Mesenchymal stem cell (in vitro differentiated cells and primary cell): ENCODE measurements at regions not wholly inside any gene's neighbourhood (a gene's known extent, or its start where the extent isn't known, plus 50 kb on each side); places are given as distances from the start of the nearest gene placed in this dataset.
"Not testable (repeated sequence)": the region's sequence is repeated elsewhere in the genome, so short reads cannot be mapped to it uniquely, and the experiment has no call there.

Experiments used
- DNase-seq: peaks from one replicate; pipeline ENCODE4 v3.0.0-alpha.2; 2013
- H2AFZ ChIP-seq: one replicate; pipeline ENCODE4 v1.6.1; 2013; ENCODE audit warnings: low read depth, mild to moderate bottlenecking, control low read depth, inconsistent platforms, low read length, moderate library complexity
- H2AK5ac ChIP-seq: 2 replicates; pipeline ENCODE4 v1.6.1; 2013; ENCODE audit warnings: low read length, moderate library complexity, mild to moderate bottlenecking, inconsistent platforms; ENCODE audit not compliant: severe bottlenecking
- H2BK120ac ChIP-seq: one replicate; pipeline ENCODE4 v1.6.1; 2013; ENCODE audit warnings: low read depth, mild to moderate bottlenecking, inconsistent platforms, low read length, moderate library complexity
- H2BK12ac ChIP-seq, 2 experiments: one replicate each; pipeline ENCODE4 v1.6.1; 2013; ENCODE audit warnings: inconsistent platforms in 2 of 2, low read length in 2 of 2, mild to moderate bottlenecking in 2 of 2, moderate library complexity in 2 of 2, control low read depth in 1 of 2
- H2BK15ac ChIP-seq: one replicate; pipeline ENCODE4 v1.6.1; 2013; ENCODE audit warnings: mild to moderate bottlenecking, low read depth, inconsistent platforms; ENCODE audit not compliant: poor library complexity, severe bottlenecking
- H2BK5ac ChIP-seq: 2 replicates; pipeline ENCODE4 v1.6.1; 2013; ENCODE audit warnings: low read depth, mild to moderate bottlenecking, low read length, control low read depth, inconsistent platforms; ENCODE audit not compliant: poor library complexity, severe bottlenecking
- H3K14ac ChIP-seq, 2 experiments: one replicate each; pipeline ENCODE4 v1.6.1; 2013; ENCODE audit warnings: inconsistent platforms in 2 of 2, low read length in 2 of 2, control low read depth in 1 of 2, mild to moderate bottlenecking in 1 of 2, moderate library complexity in 1 of 2
- H3K18ac ChIP-seq, 2 experiments: one replicate each; pipeline ENCODE4 v1.6.1; 2013; ENCODE audit warnings: inconsistent platforms in 2 of 2, low read length in 2 of 2, control low read depth in 1 of 2, low read depth in 1 of 2, mild to moderate bottlenecking in 1 of 2
- H3K23ac ChIP-seq, 2 experiments: one replicate each; pipeline ENCODE4 v1.6.1; 2013; ENCODE audit warnings: inconsistent platforms in 2 of 2, low read length in 2 of 2, mild to moderate bottlenecking in 2 of 2, moderate library complexity in 2 of 2, control low read depth in 1 of 2
- H3K27ac ChIP-seq: 2 replicates; pipeline ENCODE4 v1.5.1; 2013; ENCODE audit warnings: mild to moderate bottlenecking, moderate library complexity, low read length, control low read depth, inconsistent platforms; ENCODE audit not compliant: poor library complexity, severe bottlenecking
- H3K27me3 ChIP-seq, 2 experiments: 2 replicates each; pipeline versions ENCODE4 v1.6.1 to v1.7.0; 2013; ENCODE audit warnings: low read length in 2 of 2, mild to moderate bottlenecking in 2 of 2, moderate library complexity in 2 of 2, control low read depth in 1 of 2, inconsistent platforms in 1 of 2; ENCODE audit not compliant: control insufficient read depth in 1 of 2, insufficient read depth in 1 of 2
- H3K36me3 ChIP-seq, 2 experiments: 2 replicates each; pipeline versions ENCODE4 v1.6.1 to v1.7.0; 2013; ENCODE audit warnings: low read length in 2 of 2, control low read depth in 1 of 2, inconsistent platforms in 1 of 2, low read depth in 1 of 2, mild to moderate bottlenecking in 1 of 2; ENCODE audit not compliant: insufficient read depth in 2 of 2, control insufficient read depth in 1 of 2
- H3K4ac ChIP-seq, 2 experiments: one replicate each; pipeline ENCODE4 v1.6.1; 2013; ENCODE audit warnings: inconsistent platforms in 2 of 2, low read length in 2 of 2, mild to moderate bottlenecking in 2 of 2, moderate library complexity in 2 of 2, control low read depth in 1 of 2, low read depth in 1 of 2
- H3K4me1 ChIP-seq: 2 replicates; pipeline ENCODE4 v1.6.1; 2013; ENCODE audit warnings: low read depth, low read length, control low read depth; ENCODE audit not compliant: control insufficient read depth, insufficient read depth
- H3K4me2 ChIP-seq: 2 replicates; pipeline ENCODE4 v1.6.1; 2013; ENCODE audit warnings: low read length, mild to moderate bottlenecking, inconsistent platforms; ENCODE audit not compliant: poor library complexity, severe bottlenecking
- H3K4me3 ChIP-seq, 2 experiments: 2 replicates each; pipeline versions ENCODE4 v1.5.1 to v1.7.0; 2013; ENCODE audit warnings: low read length in 2 of 2, mild to moderate bottlenecking in 2 of 2, control low read depth in 1 of 2, low read depth in 1 of 2; ENCODE audit not compliant: insufficient read depth in 1 of 2
- H3K79me1 ChIP-seq: replicated peaks from 2 replicates; pipeline ENCODE4 v1.6.1; 2013; ENCODE audit warnings: mild to moderate bottlenecking, control low read depth, low read length, inconsistent platforms; ENCODE audit not compliant: poor library complexity, severe bottlenecking
- H3K9ac ChIP-seq: 2 replicates; pipeline ENCODE4 v1.7.0; 2013; ENCODE audit warnings: mild to moderate bottlenecking, low read length, moderate library complexity
- H3K9me3 ChIP-seq: 2 replicates; pipeline ENCODE4 v1.7.0; 2013; ENCODE audit warnings: mild to moderate bottlenecking, low read length; ENCODE audit not compliant: control insufficient read depth
- H4K8ac ChIP-seq: one replicate; pipeline ENCODE4 v1.6.1; 2013; ENCODE audit warnings: inconsistent platforms, mild to moderate bottlenecking, low read length, moderate library complexity
- H4K91ac ChIP-seq: one replicate; pipeline ENCODE4 v1.6.1; 2013; ENCODE audit warnings: mild to moderate bottlenecking, low read length, inconsistent platforms
- WGBS: methylation state at CpG from one replicate; pipeline ENCODE4 v1.1.7; 2013; ENCODE audit warnings: mixed read lengths; 5-methylcytosine and 5-hydroxymethylcytosine counted together

DNA sequence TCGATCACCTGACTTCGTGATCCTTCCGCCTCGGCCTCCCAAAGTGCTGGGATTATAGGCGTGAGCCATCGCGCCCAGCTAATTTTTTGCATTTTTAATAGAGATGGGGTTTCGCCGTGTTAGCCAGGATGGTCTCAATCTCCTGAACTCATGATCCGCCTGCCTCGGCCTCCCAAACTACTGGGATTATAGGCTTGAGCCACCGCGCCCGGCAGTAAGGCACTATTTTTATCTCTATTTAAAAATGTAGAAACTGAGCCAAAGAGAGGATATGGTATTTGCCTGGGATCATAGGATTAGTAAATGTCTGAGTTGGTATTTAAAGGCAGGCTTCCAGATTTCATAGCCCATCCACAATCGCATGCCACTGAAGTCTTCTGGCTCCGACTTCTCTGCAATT is 96.6 kb upstream of the ZNG1F start:
- H3K27ac ChIP-seq, H3K4me2 ChIP-seq, H3K27me3 ChIP-seq, H4K8ac ChIP-seq, H2AK5ac ChIP-seq, H2BK15ac ChIP-seq, H3K18ac ChIP-seq, H3K9me3 ChIP-seq, H3K36me3 ChIP-seq, H3K79me1 ChIP-seq, H3K23ac ChIP-seq, H3K4me1 ChIP-seq, H2AFZ ChIP-seq, H4K91ac ChIP-seq, DNase-seq, H2BK12ac ChIP-seq, H3K4ac ChIP-seq, H3K4me3 ChIP-seq, H3K14ac ChIP-seq, H3K9ac ChIP-seq, H2BK5ac ChIP-seq, H2BK120ac ChIP-seq: not testable (repeated sequence)
- 89% methylated on average over 6 of the region's 16 CpGs for WGBS

DNA sequence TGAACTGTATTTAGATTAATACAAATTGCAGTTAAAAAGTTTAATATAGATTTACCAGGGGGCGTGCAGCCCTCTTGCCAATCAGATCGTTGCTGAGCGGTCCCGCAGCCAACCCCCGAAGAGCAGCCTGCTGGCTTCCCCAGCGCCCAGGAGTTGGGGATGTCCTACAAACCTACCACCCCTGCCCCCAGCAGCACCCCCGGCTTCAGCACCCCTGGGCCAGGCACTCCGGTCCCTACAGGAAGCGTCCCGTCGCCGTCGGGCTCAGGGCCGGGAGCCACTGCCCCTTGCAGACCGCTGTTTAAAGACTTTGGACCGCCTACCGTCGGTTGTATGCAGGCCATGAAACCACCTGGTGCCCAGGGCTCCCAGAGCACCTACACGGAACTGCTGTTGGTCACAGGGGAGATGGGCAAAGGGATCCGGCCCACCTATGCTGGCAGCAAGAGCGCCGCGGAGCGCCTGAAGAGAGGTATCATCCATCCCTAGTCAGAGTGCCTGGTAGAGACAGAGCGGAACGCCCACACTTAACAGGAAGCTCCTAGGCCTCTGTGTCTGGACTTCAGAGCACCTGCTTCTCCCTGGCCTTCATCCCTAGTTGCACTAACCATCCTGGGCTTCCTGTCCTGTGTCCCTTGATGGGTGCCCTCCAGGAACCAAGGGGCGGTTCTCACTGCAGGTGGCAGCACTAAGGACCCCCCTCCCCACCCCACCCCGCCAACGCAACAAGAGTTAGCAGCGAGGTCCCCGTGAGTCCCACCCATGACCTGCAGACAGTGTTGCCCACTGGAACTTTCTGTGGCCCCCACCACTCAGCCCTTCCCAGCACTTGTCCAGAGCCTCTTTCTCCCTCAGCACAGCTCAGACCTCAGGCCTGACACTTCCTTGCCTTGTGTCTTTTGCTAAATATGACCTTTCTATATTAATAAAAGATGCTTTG is 91.5 kb upstream of the ZNG1F start:
- H2BK12ac ChIP-seq, H3K27ac ChIP-seq, H2BK120ac ChIP-seq, H3K4ac ChIP-seq, H4K8ac ChIP-seq, H2AFZ ChIP-seq, H3K79me1 ChIP-seq, H3K27me3 ChIP-seq, H3K9me3 ChIP-seq, H2BK15ac ChIP-seq, H2AK5ac ChIP-seq, H3K14ac ChIP-seq, H3K9ac ChIP-seq, H3K4me2 ChIP-seq, H2BK5ac ChIP-seq, H3K23ac ChIP-seq, H3K4me3 ChIP-seq, H3K4me1 ChIP-seq, H3K36me3 ChIP-seq, H3K18ac ChIP-seq, H4K91ac ChIP-seq, DNase-seq: not testable (repeated sequence)
- WGBS = 83% methylated on average over 3 of the region's 31 CpGs

DNA sequence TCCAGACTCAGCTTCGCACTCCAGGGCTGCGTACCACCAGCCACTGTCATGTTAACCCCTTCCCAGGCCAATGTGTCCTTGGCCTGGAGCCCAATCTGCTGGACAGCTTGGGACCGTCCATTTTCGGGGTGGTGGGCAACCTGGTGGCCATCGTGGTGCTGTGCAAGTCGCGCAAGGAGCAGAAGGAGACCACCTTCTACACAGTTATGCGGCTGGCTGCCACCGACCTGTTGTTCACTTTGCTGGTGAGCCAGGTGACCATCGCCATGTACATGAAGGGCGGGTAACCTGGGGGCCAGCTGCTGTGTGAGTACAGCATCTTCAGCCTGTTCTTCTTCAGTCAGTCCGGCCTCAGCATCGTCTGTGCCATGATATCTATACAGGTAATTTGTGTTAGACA is 90.3 kb upstream of the ZNG1F start:
- not testable (repeated sequence) for H2BK5ac ChIP-seq, H3K23ac ChIP-seq, H3K4me1 ChIP-seq, H3K4me2 ChIP-seq, H2BK120ac ChIP-seq, H2BK12ac ChIP-seq, H3K9ac ChIP-seq, H3K4me3 ChIP-seq, H2AFZ ChIP-seq, H4K91ac ChIP-seq, H2AK5ac ChIP-seq, H3K4ac ChIP-seq, H3K79me1 ChIP-seq, H4K8ac ChIP-seq, H2BK15ac ChIP-seq, H3K14ac ChIP-seq, H3K27ac ChIP-seq, DNase-seq, H3K36me3 ChIP-seq, H3K18ac ChIP-seq, H3K27me3 ChIP-seq, H3K9me3 ChIP-seq
- WGBS = 62% methylated on average over 3 of the region's 13 CpGs

DNA sequence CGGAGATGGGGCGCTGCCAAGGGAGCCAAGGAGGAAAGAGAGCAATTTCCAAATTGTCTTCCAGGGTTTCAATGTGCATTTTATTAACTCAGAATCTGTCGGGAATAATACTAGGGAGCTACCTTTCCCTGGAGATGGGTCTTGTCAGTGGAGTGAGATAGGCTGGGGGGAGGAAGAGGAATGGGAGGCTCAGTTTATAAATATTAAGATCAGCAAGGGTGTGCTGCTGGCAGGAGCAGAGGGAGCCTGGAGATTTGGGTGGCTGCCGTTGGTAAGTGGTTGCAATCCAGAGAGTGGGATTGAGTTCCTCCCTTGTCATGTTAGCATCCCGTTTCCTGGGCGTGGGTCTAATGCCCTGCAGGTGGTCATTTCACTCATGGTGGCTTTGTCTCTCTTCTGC is 89.9 kb upstream of the ZNG1F start:
- H3K36me3 ChIP-seq, DNase-seq, H3K9ac ChIP-seq, H2BK15ac ChIP-seq, H3K14ac ChIP-seq, H3K4me1 ChIP-seq, H3K4me2 ChIP-seq, H3K27ac ChIP-seq, H3K4me3 ChIP-seq, H3K27me3 ChIP-seq, H3K79me1 ChIP-seq, H2AFZ ChIP-seq, H3K23ac ChIP-seq, H4K91ac ChIP-seq, H2BK120ac ChIP-seq, H3K9me3 ChIP-seq, H2AK5ac ChIP-seq, H4K8ac ChIP-seq, H3K4ac ChIP-seq, H2BK12ac ChIP-seq, H3K18ac ChIP-seq, H2BK5ac ChIP-seq: not testable (repeated sequence)
- 28% methylated on average over 2 of the region's 6 CpGs for WGBS
